ENCODE measurements at regions not wholly inside any gene's neighbourhood (a gene's known extent, or its start where the extent isn't known, plus 50 kb on each side); places are given as distances from the start of the nearest gene placed in this dataset.

GRCh38 chr7:9671979-9672917 is 1238.8 kb downstream of the NXPH1 start:
- intact Hi-C loops (cut with DNase I; ENCODE audit: low total_unique reads), result no loop called here
- no peaks in the 10 kb centered on the region for H3K4me1 ChIP-seq
- H3K4me3 ChIP-seq, result no peak overlapping the region
- H3K36me3 ChIP-seq, result no peaks in the 10 kb centered on the region
- no peak for TF ChIP-seq CTCF (IDR thresholded peaks at IDR 0.05)
- no peak overlapping the region for H3K27ac ChIP-seq
- H3K27me3 ChIP-seq, result no peaks in the 10 kb centered on the region
- no peaks in the 10 kb centered on the region for H3K9me3 ChIP-seq
- no peak for DNase-seq

- H3K36me3 ChIP-seq, result no peaks in the 10 kb centered on the region
- H3K27me3 ChIP-seq, result no peaks in the 10 kb centered on the region
- intact Hi-C loops (cut with DNase I; ENCODE audit: low total_unique reads), result no loop called here
- H3K4me1 ChIP-seq, result no peaks in the 10 kb centered on the region
- TF ChIP-seq CTCF (IDR thresholded peaks at IDR 0.05), result no peak
- no peak for DNase-seq
- no peak overlapping the region for H3K27ac ChIP-seq
- no peaks in the 10 kb centered on the region for H3K9me3 ChIP-seq
- no peak overlapping the region for H3K4me3 ChIP-seq
Observed at GRCh38 chr7:9680713-9681112, 1247.3 kb downstream of the NXPH1 start.

- Histone ChIP-seq H3K36me3 (no peaks in the 10 kb centered on the region), H3K9me3 (no peaks in the 10 kb centered on the region), H3K27me3 (no peaks in the 10 kb centered on the region), H3K4me1 (no peaks in the 10 kb centered on the region), H3K27ac (no peak overlapping the region), H3K4me3 (no peak overlapping the region)
- TF ChIP-seq CTCF (IDR thresholded peaks at IDR 0.05), result no peak
- DNase-seq, result no peak
- intact Hi-C loops (cut with DNase I; ENCODE audit: low total_unique reads), result no loop called here
Observed at GRCh38 chr7:9681284-9681683, 1247.9 kb downstream of the NXPH1 start.

GRCh38 chr7:9691286-9691685 is 1257.9 kb downstream of the NXPH1 start:
- no peaks in the 10 kb centered on the region for H3K27me3 ChIP-seq
- H3K9me3 ChIP-seq, result peaks cover 0 to 9% (median 0%) of the 10 kb centered on the region in 3 donors
- no peaks in the 10 kb centered on the region for H3K36me3 ChIP-seq
- no peaks in the 10 kb centered on the region for H3K4me1 ChIP-seq
- TF ChIP-seq CTCF (IDR thresholded peaks at IDR 0.05), result no peak
- no peak overlapping the region for H3K27ac ChIP-seq
- no peak for DNase-seq
- no peak overlapping the region for H3K4me3 ChIP-seq
- intact Hi-C loops (cut with DNase I; ENCODE audit: low total_unique reads), result no loop called here

- no peak for DNase-seq
- H3K27ac ChIP-seq, result no peak overlapping the region
- H3K36me3 ChIP-seq, result no peaks in the 10 kb centered on the region
- H3K4me1 ChIP-seq, result no peaks in the 10 kb centered on the region
- intact Hi-C loops (cut with DNase I; ENCODE audit: low total_unique reads), result no loop called here
- no peaks in the 10 kb centered on the region for H3K9me3 ChIP-seq
- H3K27me3 ChIP-seq, result no peaks in the 10 kb centered on the region
- TF ChIP-seq CTCF (IDR thresholded peaks at IDR 0.05), result no peak
- no peak overlapping the region for H3K4me3 ChIP-seq
Observed at GRCh38 chr7:9698375-9698774, 1265.0 kb downstream of the NXPH1 start.

Measured in tibial artery (tissue), 4 donors.